Gastroesophageal sphincter (tissue), 4 donors: ENCODE measurements at regions not wholly inside any gene's neighbourhood (a gene's known extent, or its start where the extent isn't known, plus 50 kb on each side); places are given as distances from the start of the nearest gene placed in this dataset.
"Not testable (repeated sequence)": the region's sequence is repeated elsewhere in the genome, so short reads cannot be mapped to it uniquely, and the experiment has no call there.

Source experiments
- ATAC-seq: fragments of 150-250 bp; one replicate; pipeline ENCODE4 v1.9.1; 2016; ENCODE audit warnings: mild to moderate bottlenecking, moderate library complexity
- H3K27ac ChIP-seq, 4 donors: fragments of 200-600 bp; sonication (generic) in 3 of 4; 1 replicate in 3 of 4; 2 replicates in 1 of 4; pipeline ENCODE4 v1.5.1; 2016 to 2019
- H3K27me3 ChIP-seq: fragments of 200-600 bp; sonication (generic); one replicate; pipeline ENCODE4 v1.5.1; 2019
- H3K36me3 ChIP-seq, 2 donors: fragments of 200-600 bp; sonication (generic); one replicate each; pipeline ENCODE4 v1.5.1; 2019; ENCODE audit warnings: control low read depth in 1 of 2
- H3K4me1 ChIP-seq, 3 donors: fragments of 200-600 bp; sonication (generic); 1 replicate in 2 of 3; 2 replicates in 1 of 3; pipeline ENCODE4 v1.5.1; 2016 to 2019; ENCODE audit warnings: control low read depth in 2 of 3
- H3K4me3 ChIP-seq, 2 donors: fragments of 200-600 bp; sonication (generic); one replicate each; pipeline ENCODE4 v1.5.1; 2019; ENCODE audit warnings: mild to moderate bottlenecking in 1 of 2, moderate library complexity in 1 of 2
- H3K9me3 ChIP-seq, 3 donors: fragments of 200-600 bp; sonication (generic); one replicate each; pipeline ENCODE4 v1.5.1; 2017 to 2019; ENCODE audit warnings: control low read depth in 2 of 3
- CTCF ChIP-seq, 4 experiments: fragments of 200-600 bp in 2 of 4; fragments of 450-650 bp in 2 of 4; sonication (generic) in 1 of 4; IDR thresholded peaks; one replicate each; pipeline ENCODE4 v1.5.1; 2017 to 2019; ENCODE audit warnings: antibody characterized with exemption in 4 of 4, mild to moderate bottlenecking in 2 of 4, moderate library complexity in 2 of 4
- EP300 ChIP-seq: sonication (generic); formaldehyde crosslinking; IDR thresholded peaks from one replicate; pipeline ENCODE4 v1.6.1; 2017; ENCODE audit warnings: antibody characterized with exemption, mild to moderate bottlenecking
- POLR2A ChIP-seq, 2 donors: fragments of 450-650 bp; IDR thresholded peaks; one replicate each; pipeline ENCODE4 v1.6.1; 2017; ENCODE audit warnings: antibody characterized with exemption in 2 of 2, mild to moderate bottlenecking in 2 of 2, moderate library complexity in 1 of 2
- POLR2AphosphoS5 ChIP-seq: sonication (generic); formaldehyde crosslinking; IDR thresholded peaks from one replicate; pipeline ENCODE4 v1.6.1; 2017; ENCODE audit warnings: antibody characterized with exemption
- WGBS, 2 donors: methylation state at CpG; one replicate each; pipeline ENCODE4 v1.1.5; 2018; ENCODE audit warnings: low coverage in 1 of 2; 5-methylcytosine and 5-hydroxymethylcytosine counted together

- no peaks in the 10 kb centered on the region for H3K27me3 ChIP-seq
- no peak for TF ChIP-seq POLR2A (IDR thresholded peaks at IDR 0.05)
- TF ChIP-seq POLR2AphosphoS5: no peak
- no peak for TF ChIP-seq EP300
- TF ChIP-seq CTCF (IDR thresholded peaks at IDR 0.05): no peak
- no peaks in the 10 kb centered on the region for H3K36me3 ChIP-seq
- H3K4me3 ChIP-seq: no peak overlapping the region
- 90 to 100% methylated on average over 1 of the region's 1 CpG for WGBS, 2 donors
- ATAC-seq: no peak
- H3K9me3 ChIP-seq: no peaks in the 10 kb centered on the region
- H3K27ac ChIP-seq: no peak overlapping the region
- no peaks in the 10 kb centered on the region for H3K4me1 ChIP-seq
These were observed 166.2 kb upstream of the KBTBD8 start for GRCh38 chr3:66831931-66832330.

- Histone ChIP-seq H3K9me3 (no peaks in the 10 kb centered on the region), H3K27me3 (no peaks in the 10 kb centered on the region), H3K4me1 (no peaks in the 10 kb centered on the region), H3K36me3 (no peaks in the 10 kb centered on the region), H3K27ac (no peak overlapping the region), H3K4me3 (no peak overlapping the region)
- no peak for ATAC-seq
- 73 to 76% methylated on average over 5 of the region's 5 CpGs for WGBS, 2 donors
- TF ChIP-seq EP300: no peak
- no peak for TF ChIP-seq CTCF (IDR thresholded peaks at IDR 0.05)
- no peak for TF ChIP-seq POLR2A (IDR thresholded peaks at IDR 0.05)
- no peak for TF ChIP-seq POLR2AphosphoS5
These were observed 161.5 kb upstream of the KBTBD8 start for GRCh38 chr3:66836363-66837152.

- H3K27me3 ChIP-seq: peaks cover 7% of the 10 kb centered on the region
- 83 to 92% methylated on average over 8 of the region's 8 CpGs for WGBS, 2 donors
- no peaks in the 10 kb centered on the region for H3K9me3 ChIP-seq
- H3K36me3 ChIP-seq: no peaks in the 10 kb centered on the region
- H3K4me3 ChIP-seq: no peak overlapping the region
- H3K4me1 ChIP-seq: no peaks in the 10 kb centered on the region
- TF ChIP-seq POLR2AphosphoS5: no peak
- TF ChIP-seq EP300: no peak
- no peak for TF ChIP-seq POLR2A (IDR thresholded peaks at IDR 0.05)
- H3K27ac ChIP-seq: no peak overlapping the region
- no peak for ATAC-seq
These were observed 159.4 kb upstream of the KBTBD8 start for GRCh38 chr3:66838704-66839103.

GRCh38 chr3:66839508-66839907, 158.6 kb upstream of the KBTBD8 start:
- 80 to 90% methylated on average over 1 to 4 of the region's 6 CpGs for WGBS, 2 donors
- no peaks in the 10 kb centered on the region for H3K4me1 ChIP-seq
- TF ChIP-seq CTCF (IDR thresholded peaks at IDR 0.05) (no peak), EP300 (no peak), POLR2A (IDR thresholded peaks at IDR 0.05) (no peak), POLR2AphosphoS5 (no peak)
- H3K4me3 ChIP-seq: no peak overlapping the region
- H3K36me3 ChIP-seq: no peaks in the 10 kb centered on the region
- no peaks in the 10 kb centered on the region for H3K9me3 ChIP-seq
- H3K27ac ChIP-seq: no peak overlapping the region
- H3K27me3 ChIP-seq: peaks cover 7% of the 10 kb centered on the region
- no peak for ATAC-seq

GRCh38 chr3:66842761-66843464, 155.2 kb upstream of the KBTBD8 start:
- ATAC-seq, H3K27me3 ChIP-seq, H3K27ac ChIP-seq, H3K4me3 ChIP-seq, H3K4me1 ChIP-seq, H3K9me3 ChIP-seq, H3K36me3 ChIP-seq: not testable (repeated sequence)
- WGBS, 2 donors: 81 to 93% methylated on average over 3 to 9 of the region's 18 CpGs
